ENCODE measurements at regions not wholly inside any gene's neighbourhood (a gene's known extent, or its start where the extent isn't known, plus 50 kb on each side); places are given as distances from the start of the nearest gene placed in this dataset.
"Not testable (repeated sequence)": the region's sequence is repeated elsewhere in the genome, so short reads cannot be mapped to it uniquely, and the experiment has no call there.

DNA sequence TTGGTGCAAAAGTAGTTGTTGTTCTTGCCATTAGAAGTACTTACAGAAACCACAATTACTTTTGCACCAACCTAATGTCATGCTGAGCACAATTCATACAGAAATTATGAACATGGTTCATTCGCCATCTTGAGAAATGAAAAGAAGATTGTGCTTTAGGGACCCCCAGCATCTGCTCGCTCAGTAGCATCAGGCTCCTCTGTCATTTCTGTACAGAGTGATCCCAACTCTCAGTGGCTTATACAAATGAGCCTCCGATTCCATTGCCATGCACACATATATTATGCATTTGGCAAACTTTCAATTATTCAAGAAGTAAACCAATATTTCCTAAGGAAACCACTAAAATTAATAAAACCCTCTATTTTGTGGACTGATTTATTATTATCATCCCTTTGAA is 266.2 kb downstream of the MED10 start:
- no peak overlapping the region for H3K4me3 ChIP-seq (ENCODE audit: low read length)
- no peak overlapping the region for H3K4me2 ChIP-seq (ENCODE audit: low read length)
- H3K9ac ChIP-seq (ENCODE audit: low read depth, low read length) = no peak overlapping the region
- H3K36me3 ChIP-seq (ENCODE audit: insufficient read depth, low read length) = no peaks in the 10 kb centered on the region
- no peaks in the 10 kb centered on the region for H3K9me3 ChIP-seq (replicated peaks; ENCODE audit: low read length)
- no peaks in the 10 kb centered on the region for H3K4me1 ChIP-seq (ENCODE audit: control insufficient read depth, insufficient read depth, low read length)
- no peaks in the 10 kb centered on the region for H3K27me3 ChIP-seq (ENCODE audit: control insufficient read depth, insufficient read depth, low read length)

DNA sequence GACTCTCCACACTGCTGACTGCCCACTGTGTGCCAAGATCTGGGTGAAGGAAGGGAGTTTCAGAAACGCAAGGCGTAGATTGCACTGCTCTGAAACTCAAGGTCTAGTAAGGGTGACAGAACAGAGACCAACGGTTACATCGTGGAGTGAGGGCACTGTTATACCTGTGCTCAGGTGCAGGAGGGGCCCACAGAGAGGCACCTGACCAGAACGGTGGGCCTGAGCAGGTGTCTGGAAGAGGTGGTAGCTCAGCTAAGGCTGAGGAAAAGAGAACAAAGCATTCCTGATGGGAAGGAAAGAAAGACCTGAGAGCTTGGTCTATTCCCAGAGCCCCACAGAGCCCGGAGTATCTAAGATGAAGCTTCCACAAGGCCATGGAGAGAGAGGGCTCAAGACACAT is 267.2 kb downstream of the MED10 start:
- Histone ChIP-seq H3K9ac (ENCODE audit: low read depth, low read length) (no peak overlapping the region), H3K4me3 (ENCODE audit: low read length) (no peak overlapping the region), H3K36me3 (ENCODE audit: insufficient read depth, low read length) (no peaks in the 10 kb centered on the region), H3K9me3 (replicated peaks; ENCODE audit: low read length) (no peaks in the 10 kb centered on the region), H3K4me2 (ENCODE audit: low read length) (no peak overlapping the region), H3K27me3 (ENCODE audit: control insufficient read depth, insufficient read depth, low read length) (no peaks in the 10 kb centered on the region), H3K4me1 (ENCODE audit: control insufficient read depth, insufficient read depth, low read length) (no peaks in the 10 kb centered on the region)

DNA sequence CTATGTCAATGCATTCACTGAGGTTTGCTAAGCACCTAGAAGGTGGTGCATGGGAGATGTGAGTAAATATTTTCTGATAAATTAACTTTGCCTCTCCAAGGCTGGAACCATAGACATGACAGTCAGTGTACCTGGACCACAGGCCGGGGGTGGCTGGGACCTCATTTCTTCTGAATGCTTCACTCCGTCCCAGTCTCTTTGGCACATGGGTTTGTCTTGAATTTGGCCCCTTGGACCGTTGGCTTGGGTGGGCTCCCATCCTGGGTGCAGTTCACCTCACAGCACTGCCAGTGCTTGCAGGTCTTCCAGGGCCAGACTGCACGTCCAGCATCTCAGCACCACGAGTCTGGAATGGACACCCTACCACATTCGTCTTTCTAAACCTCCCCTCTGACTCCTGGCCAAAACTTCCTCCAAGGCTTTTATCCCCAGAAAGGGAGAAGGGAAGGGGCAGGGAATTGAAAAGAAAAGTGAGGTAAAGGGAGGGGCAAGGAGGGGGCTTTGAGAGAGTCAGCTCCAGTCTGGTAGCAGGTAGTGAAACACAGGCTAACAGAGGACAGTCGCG is 267.8 kb downstream of the MED10 start:
- Histone ChIP-seq H3K9me3 (replicated peaks; ENCODE audit: low read length) (no peaks in the 10 kb centered on the region), H3K4me3 (ENCODE audit: low read length) (no peak overlapping the region), H3K36me3 (ENCODE audit: insufficient read depth, low read length) (no peaks in the 10 kb centered on the region)

DNA sequence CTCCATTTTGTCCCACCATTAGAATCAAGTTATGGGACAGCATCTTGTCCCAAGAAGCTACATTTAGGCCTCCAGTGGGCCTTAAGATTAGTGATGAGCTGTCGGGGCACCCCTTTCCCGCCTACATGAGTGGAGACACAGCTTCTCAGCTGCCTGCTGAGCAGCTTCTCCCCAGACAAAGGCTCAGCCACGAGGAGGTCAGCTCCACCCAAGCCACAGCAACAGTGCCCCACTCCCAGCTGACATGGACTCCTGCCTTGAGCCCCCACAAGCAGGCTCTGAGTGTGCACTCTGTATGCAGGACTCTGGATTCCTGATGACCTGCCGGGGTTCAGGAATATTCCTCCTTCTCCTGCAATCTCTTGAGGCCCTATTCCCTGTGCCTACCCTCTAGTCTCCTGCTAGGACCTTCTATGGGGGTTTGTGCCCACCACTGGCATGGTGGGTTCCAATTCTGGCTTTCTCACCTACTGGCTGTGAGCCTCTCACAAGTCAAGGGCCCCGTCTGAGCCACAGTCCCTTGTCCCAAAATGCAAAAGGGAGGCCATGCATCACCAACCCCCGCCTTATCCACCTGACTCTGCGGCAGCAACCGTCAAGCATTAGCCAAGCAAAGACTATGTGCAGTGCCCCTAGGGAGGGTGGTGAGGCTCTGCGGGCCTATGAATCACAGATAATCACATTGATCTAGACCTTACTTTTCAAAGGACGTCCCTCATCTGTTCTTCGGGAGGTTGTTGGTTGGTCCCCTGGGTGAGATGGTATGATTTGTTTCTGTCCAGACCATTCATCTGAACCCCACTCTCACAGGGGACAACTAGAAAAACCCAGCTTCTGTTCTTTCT is 269.1 kb downstream of the MED10 start:
- Histone ChIP-seq H3K9ac (ENCODE audit: low read depth, low read length) (no peak overlapping the region), H3K36me3 (ENCODE audit: insufficient read depth, low read length) (no peaks in the 10 kb centered on the region), H3K4me2 (ENCODE audit: low read length) (no peak overlapping the region), H3K4me1 (ENCODE audit: control insufficient read depth, insufficient read depth, low read length) (no peaks in the 10 kb centered on the region), H3K4me3 (ENCODE audit: low read length) (no peak overlapping the region), H3K9me3 (replicated peaks; ENCODE audit: low read length) (peaks cover 5% of the 10 kb centered on the region), H3K27me3 (ENCODE audit: control insufficient read depth, insufficient read depth, low read length) (no peaks in the 10 kb centered on the region)

More for the DNA sequence above, 267.8 kb downstream of the MED10 start:
- Histone ChIP-seq H3K4me2 (ENCODE audit: low read length) (no peak overlapping the region), H3K4me1 (ENCODE audit: control insufficient read depth, insufficient read depth, low read length) (no peaks in the 10 kb centered on the region), H3K9ac (ENCODE audit: low read depth, low read length) (no peak overlapping the region), H3K27me3 (ENCODE audit: control insufficient read depth, insufficient read depth, low read length) (no peaks in the 10 kb centered on the region)

DNA sequence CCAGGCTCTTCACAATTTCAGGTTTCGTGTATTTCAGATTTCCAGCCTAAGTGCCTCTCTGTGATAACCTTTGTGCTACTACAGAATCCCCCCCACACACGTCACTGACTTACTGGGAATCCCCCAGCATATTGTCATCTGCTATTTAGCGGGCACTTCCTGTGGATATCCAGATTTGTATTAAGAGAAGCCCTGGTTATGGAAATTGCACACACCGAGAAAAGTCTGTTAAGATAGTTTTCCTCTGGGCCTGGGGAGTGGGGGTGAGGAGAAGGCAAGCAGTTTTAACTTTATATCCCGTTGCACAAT is 269.9 kb downstream of the MED10 start:
- no peaks in the 10 kb centered on the region for H3K4me1 ChIP-seq (ENCODE audit: control insufficient read depth, insufficient read depth, low read length)
- H3K9ac ChIP-seq (ENCODE audit: low read depth, low read length) = no peak overlapping the region
- H3K4me2 ChIP-seq (ENCODE audit: low read length) = no peak overlapping the region
- H3K9me3 ChIP-seq (replicated peaks; ENCODE audit: low read length) = peaks cover 5% of the 10 kb centered on the region
- H3K4me3 ChIP-seq (ENCODE audit: low read length) = no peak overlapping the region
- no peaks in the 10 kb centered on the region for H3K27me3 ChIP-seq (ENCODE audit: control insufficient read depth, insufficient read depth, low read length)
- no peaks in the 10 kb centered on the region for H3K36me3 ChIP-seq (ENCODE audit: insufficient read depth, low read length)

DNA sequence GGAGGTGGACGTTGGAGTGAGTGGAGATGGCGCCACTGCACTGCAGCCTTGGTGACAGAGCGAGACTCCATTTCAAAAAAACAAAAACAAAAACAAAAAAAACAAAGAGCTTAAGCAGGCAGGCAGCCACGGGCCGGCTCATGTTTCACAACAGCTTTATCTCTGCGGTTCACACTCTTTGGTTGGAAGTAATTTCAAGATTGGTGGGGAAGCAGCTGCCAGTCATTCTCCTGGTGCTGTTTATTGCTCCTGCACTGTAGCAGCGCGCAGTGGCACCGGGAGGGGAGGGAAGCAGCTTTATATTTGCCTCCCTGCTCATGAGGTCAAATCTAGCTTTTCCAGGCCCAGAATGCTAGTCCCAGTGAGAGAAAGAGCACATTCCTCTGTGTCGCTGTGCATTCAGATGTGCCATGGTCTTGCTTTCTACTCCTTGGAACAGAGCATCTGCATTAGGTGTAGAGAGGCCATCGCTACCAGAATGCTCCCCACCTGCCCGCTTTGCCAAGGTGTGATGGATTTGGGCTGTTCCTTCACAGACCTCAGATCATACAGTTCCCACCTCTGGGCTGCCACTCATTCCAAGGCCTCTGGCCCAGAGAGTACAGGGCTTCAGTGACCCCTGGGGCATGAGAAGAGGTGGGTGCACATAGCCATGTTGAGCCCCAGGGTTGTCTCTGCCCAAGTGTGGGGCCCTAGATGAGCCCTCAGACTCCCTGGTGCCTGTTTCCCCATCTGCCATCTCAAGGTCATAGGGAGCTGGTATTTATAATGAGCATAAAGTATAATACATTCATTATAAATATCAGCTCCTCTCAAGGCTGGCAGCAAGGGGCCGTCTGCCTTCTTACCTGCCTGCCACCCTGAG is 270.4 kb downstream of the MED10 start:
- H3K4me2 ChIP-seq (ENCODE audit: low read length) = no peak overlapping the region
- H3K27me3 ChIP-seq (ENCODE audit: control insufficient read depth, insufficient read depth, low read length) = no peaks in the 10 kb centered on the region
- no peak overlapping the region for H3K9ac ChIP-seq (ENCODE audit: low read depth, low read length)
- no peaks in the 10 kb centered on the region for H3K36me3 ChIP-seq (ENCODE audit: insufficient read depth, low read length)
- peaks cover 5% of the 10 kb centered on the region for H3K9me3 ChIP-seq (replicated peaks; ENCODE audit: low read length)
- no peak overlapping the region for H3K4me3 ChIP-seq (ENCODE audit: low read length)
- no peaks in the 10 kb centered on the region for H3K4me1 ChIP-seq (ENCODE audit: control insufficient read depth, insufficient read depth, low read length)

DNA sequence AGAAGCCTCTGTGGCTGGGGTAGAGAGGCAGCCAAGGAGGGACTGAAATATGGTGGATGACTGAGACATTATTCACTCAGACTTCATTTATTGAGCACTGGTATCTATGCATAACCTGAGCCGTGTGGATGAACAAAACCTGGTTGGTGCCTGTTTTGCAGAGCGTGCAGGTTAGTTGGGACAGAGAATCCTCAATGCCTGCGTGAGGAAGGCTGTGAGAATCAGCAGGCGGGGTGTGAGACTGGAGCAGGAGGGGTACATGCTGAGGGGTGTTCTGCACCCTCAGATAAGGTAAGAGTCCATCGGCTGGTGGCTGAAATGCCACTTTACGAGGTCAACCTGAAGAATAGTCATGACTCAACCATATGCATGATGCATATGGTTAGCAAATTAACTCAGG is 271.6 kb downstream of the MED10 start:
- Histone ChIP-seq H3K9me3 (replicated peaks; ENCODE audit: low read length) (peaks cover 5% of the 10 kb centered on the region), H3K4me1 (ENCODE audit: control insufficient read depth, insufficient read depth, low read length) (no peaks in the 10 kb centered on the region), H3K36me3 (ENCODE audit: insufficient read depth, low read length) (no peaks in the 10 kb centered on the region), H3K9ac (ENCODE audit: low read depth, low read length) (no peak overlapping the region), H3K27me3 (ENCODE audit: control insufficient read depth, insufficient read depth, low read length) (no peaks in the 10 kb centered on the region), H3K4me3 (ENCODE audit: low read length) (no peak overlapping the region), H3K4me2 (ENCODE audit: low read length) (no peak overlapping the region)

DNA sequence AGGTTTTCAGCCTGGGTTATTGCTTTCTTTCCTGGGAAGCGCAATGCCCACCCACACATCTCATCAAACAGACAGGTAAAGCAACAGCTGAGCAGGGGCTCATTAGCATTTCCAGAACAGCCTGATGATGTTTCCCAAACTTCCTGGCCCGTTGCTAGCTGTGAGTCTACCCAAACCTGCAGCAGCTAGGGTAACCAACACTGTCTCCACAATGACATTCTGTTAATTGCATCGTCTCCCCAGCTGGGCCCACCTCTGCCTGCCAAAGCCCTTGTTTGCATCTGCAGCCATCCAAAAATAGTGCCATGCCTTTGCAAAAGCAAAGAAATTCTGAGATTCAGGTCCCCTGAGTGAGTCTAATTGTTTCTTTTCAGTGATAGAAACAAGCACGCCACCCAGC is 273.0 kb downstream of the MED10 start:
- no peak overlapping the region for H3K9ac ChIP-seq (ENCODE audit: low read depth, low read length)
- no peak overlapping the region for H3K4me3 ChIP-seq (ENCODE audit: low read length)
- no peaks in the 10 kb centered on the region for H3K36me3 ChIP-seq (ENCODE audit: insufficient read depth, low read length)
- H3K4me1 ChIP-seq (ENCODE audit: control insufficient read depth, insufficient read depth, low read length) = no peaks in the 10 kb centered on the region
- H3K27me3 ChIP-seq (ENCODE audit: control insufficient read depth, insufficient read depth, low read length) = no peaks in the 10 kb centered on the region
- H3K4me2 ChIP-seq (ENCODE audit: low read length) = no peak overlapping the region
- H3K9me3 ChIP-seq (replicated peaks; ENCODE audit: low read length) = peaks cover 5% of the 10 kb centered on the region

DNA sequence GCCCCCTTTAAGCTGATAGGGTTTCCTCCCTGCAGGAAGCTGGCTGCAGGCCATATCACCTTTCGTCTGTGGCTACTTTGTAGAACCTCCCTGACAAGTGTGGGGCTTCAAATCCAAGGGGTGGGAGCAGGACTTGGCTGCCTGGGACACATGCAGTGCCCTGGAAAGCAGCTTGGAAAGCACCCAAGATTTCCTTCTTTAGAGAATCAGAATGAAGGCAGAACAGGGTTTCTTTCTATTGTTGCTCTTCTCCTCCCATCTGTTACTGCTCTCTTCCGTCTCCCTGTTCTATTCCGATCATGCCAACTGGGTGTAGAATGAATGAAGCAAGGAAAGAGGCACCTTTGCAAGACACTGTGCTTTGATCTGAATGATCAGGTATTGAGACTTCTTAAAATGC is 282.2 kb downstream of the MED10 start:
- no peak overlapping the region for H3K9ac ChIP-seq (ENCODE audit: low read depth, low read length)
- no peaks in the 10 kb centered on the region for H3K9me3 ChIP-seq (replicated peaks; ENCODE audit: low read length)
- no peaks in the 10 kb centered on the region for H3K27me3 ChIP-seq (ENCODE audit: control insufficient read depth, insufficient read depth, low read length)
- H3K4me3 ChIP-seq (ENCODE audit: low read length) = no peak overlapping the region
- H3K36me3 ChIP-seq (ENCODE audit: insufficient read depth, low read length) = no peaks in the 10 kb centered on the region
- no peak overlapping the region for H3K4me2 ChIP-seq (ENCODE audit: low read length)
- H3K4me1 ChIP-seq (ENCODE audit: control insufficient read depth, insufficient read depth, low read length) = no peaks in the 10 kb centered on the region

DNA sequence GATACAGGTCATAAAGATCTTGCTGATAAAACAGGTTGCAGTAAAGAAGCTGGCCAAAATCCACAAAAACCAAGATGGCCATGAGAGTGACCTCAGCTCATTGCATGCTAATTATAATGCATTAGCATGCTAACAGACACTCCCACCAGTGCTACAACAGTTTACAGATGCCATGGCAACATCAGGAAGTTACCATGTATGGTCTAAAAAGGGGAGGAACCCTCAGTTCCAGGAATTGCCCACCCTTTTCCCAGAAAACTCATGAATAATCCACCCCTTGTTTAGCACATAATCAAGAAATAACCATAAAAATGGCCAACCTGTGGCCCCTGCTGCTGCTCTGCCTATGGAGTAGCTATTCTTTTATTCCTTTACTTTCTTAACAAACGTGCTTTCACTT is 284.2 kb downstream of the MED10 start:
- not testable (repeated sequence) for H3K27me3 ChIP-seq (ENCODE audit: control insufficient read depth, insufficient read depth, low read length); H3K9ac ChIP-seq (ENCODE audit: low read depth, low read length); H3K36me3 ChIP-seq (ENCODE audit: insufficient read depth, low read length); H3K4me3 ChIP-seq (ENCODE audit: low read length); H3K9me3 ChIP-seq (replicated peaks; ENCODE audit: low read length); H3K4me1 ChIP-seq (ENCODE audit: control insufficient read depth, insufficient read depth, low read length); H3K4me2 ChIP-seq (ENCODE audit: low read length)

DNA sequence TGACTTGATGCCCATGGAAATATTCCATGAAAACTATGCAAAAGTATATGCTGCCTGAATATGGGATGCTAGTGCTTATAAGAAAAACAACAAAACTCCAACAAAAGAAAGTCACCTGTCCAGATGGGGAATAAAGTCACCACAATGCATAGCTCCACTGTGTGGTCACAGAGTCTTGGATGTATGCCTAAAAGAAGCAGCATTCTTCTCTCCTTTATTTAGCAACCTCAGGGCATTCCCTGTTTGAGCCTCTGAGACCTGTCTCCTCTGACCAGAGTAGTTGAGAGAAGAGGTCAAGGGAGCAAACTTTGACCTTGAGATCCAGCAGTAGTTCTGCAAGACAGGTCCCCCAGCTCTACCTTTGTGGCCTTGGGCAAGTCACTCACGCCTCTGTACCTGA is 287.5 kb downstream of the MED10 start:
- H3K4me3 ChIP-seq (ENCODE audit: low read length) = no peak overlapping the region
- no peak overlapping the region for H3K9ac ChIP-seq (ENCODE audit: low read depth, low read length)
- H3K4me2 ChIP-seq (ENCODE audit: low read length) = no peak overlapping the region
- H3K36me3 ChIP-seq (ENCODE audit: insufficient read depth, low read length) = no peaks in the 10 kb centered on the region
- peaks cover 2% of the 10 kb centered on the region for H3K9me3 ChIP-seq (replicated peaks; ENCODE audit: low read length)
- H3K27me3 ChIP-seq (ENCODE audit: control insufficient read depth, insufficient read depth, low read length) = no peaks in the 10 kb centered on the region
- H3K4me1 ChIP-seq (ENCODE audit: control insufficient read depth, insufficient read depth, low read length) = no peaks in the 10 kb centered on the region
